ENCODE measurements at regions not wholly inside any gene's neighbourhood (a gene's known extent, or its start where the extent isn't known, plus 50 kb on each side); places are given as distances from the start of the nearest gene placed in this dataset.

- TF ChIP-seq CTCF (IDR thresholded peaks at IDR 0.05) (no peak), POLR2AphosphoS5 (IDR thresholded peaks at IDR 0.05; ENCODE audit: low read depth, low read length) (no peak), TCF7L2 (IDR thresholded peaks at IDR 0.05; ENCODE audit: low read depth, low read length) (no peak)
Measured at GRCh38 chr6:125612345-125612846, 137.0 kb upstream of the HEY2 start.
